Activated CD4-positive, CD25-positive, alpha-beta regulatory T cell (primary cell): ENCODE measurements at regions not wholly inside any gene's neighbourhood (a gene's known extent, or its start where the extent isn't known, plus 50 kb on each side); places are given as distances from the start of the nearest gene placed in this dataset.
A peak's percentile ranks its signal among the peaks of the same experiment; 100 is the strongest.
"Not testable (repeated sequence)": the region's sequence is repeated elsewhere in the genome, so short reads cannot be mapped to it uniquely, and the experiment has no call there.

Experiments
- DNase-seq, 4 experiments: peaks; one replicate each; lab custom pipeline; 2025; lab: John Stamatoyannopoulos, UW

DNA sequence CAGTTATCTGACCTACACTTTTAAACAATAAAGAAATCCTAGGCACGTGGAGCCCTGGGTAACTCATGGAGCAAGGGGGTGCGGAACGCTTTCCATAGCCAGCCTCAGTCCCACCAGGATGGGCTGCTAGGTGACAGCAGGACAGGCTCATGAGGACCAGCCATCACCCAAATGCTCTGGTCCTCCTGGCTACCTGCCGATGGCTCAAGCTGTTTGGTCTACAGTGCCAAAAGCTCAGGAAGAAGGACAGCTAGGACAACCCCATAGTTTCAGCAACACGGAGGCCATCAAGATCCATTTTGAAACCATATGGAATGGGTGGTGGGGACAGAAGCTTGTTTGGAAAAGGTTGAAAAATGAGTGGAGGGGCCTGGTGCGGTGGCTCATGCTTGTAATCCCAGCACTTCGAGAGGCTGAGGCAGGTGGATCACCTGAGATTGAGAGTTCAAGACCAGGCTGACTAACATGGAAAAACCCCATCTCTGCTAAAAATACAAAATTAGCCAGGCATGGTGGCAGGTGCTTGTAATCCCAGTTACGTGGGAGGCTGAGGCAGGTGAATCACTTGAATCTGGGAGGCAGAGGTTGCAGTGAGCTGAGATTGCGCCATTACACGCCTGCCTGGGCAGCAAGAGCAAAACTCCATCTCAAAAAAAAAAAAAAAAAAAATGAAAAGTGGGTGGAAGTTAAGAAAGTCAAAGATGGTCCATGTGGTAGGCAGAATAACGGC is 93.7 kb upstream of the ALDH3B2 start:
- DNase-seq, result not testable (repeated sequence)

DNA sequence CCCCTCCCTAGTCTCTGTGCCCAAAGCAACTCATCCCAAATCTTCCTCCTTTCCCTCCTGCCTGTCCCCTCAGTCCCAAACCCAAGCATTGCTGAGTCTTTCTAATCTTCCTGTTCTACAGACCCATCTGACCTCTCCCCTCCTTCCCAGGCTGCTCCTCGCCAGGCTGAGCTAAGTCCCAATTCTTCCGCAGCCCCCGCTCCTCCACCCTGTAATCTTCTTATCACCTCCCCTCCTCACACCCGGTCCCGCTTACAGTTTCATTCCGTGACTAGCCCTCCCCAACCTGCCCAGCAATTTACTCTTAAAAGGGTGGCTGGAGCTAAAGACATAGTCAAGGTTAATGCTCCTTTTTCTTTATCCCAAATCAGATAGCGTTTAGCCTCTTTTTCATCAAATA is 86.8 kb upstream of the ALDH3B2 start:
- not testable (repeated sequence) for DNase-seq

DNA sequence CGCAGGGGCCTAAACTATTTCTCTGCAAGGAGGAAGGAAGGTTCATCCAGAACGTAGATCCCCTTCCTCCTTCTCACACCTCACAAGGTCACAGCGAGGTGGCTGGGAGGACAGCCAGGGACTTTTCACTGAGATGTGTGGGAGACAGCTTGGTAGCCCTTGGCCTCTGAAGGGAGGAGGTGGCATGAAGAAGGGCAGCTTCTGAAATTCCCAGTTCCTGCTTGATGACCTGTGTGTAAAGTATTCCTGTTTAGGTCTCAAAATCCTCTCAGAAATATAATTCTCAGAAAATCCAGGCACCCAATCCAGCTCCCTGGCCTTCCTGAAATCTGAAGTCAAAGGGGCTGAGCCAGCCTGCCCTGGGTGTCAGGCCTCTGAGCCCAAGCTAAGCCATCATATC is 84.9 kb upstream of the ALDH3B2 start:
- not testable (repeated sequence) for DNase-seq

DNA sequence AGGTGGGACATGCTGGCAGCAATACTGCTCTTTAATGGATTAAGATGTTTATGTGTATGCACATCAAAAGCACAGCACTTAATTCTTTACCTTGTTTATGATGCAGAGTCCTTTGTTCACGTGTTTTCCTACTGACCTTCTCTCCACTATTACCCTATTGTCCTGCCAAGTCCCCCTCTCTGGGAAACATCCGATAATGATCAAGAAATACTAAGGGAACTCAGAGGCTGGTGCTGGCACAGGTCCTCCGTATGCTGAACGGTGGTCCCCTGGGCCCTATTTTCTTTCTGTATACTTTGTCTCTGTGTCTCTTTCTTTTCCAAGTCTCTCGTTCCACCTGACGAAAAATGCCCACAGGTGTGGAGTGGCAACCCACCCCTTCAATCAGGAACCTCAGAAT is 84.0 kb upstream of the ALDH3B2 start:
- DNase-seq, result not testable (repeated sequence)

DNA sequence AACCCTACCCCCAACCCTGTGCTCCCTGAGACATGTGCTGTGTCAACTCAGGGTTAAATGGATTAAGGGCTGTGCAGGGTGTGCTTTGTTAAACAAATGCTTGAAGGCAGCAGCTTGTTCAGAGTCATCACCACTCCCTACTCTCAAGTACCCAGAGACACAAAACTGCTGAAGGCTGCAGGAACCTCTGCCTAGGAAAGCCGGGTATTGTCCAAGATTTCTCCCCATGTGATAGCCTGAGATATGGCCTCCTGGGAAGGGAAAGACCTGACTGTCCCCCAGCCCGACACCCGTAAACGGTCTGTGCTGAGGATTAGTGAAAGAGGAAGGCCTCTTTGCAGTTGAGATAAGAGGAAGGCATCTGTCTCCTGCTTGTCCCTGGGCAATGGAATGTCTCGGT is 83.6 kb upstream of the ALDH3B2 start:
- DNase-seq, result not testable (repeated sequence)

DNA sequence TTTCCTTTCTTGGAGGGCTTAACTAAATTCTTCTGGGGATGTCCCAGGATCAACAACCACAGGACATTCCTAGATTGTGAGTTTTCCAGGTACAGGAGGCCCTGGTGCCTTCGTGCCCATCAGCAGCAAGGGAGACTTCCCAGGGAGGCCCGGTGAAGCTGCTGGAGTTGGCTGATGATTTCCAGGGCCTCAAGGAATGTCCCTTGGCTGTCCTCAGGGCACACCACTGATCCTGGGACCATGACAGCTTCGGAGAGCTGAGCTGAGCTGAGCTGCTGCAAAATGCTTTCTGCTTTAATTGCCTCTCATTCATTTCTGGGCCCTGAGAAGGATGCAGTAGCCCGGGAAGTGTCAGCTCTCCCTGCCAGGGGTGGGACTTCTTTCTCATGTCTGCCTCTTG is 79.4 kb upstream of the ALDH3B2 start:
- not testable (repeated sequence) for DNase-seq

DNA sequence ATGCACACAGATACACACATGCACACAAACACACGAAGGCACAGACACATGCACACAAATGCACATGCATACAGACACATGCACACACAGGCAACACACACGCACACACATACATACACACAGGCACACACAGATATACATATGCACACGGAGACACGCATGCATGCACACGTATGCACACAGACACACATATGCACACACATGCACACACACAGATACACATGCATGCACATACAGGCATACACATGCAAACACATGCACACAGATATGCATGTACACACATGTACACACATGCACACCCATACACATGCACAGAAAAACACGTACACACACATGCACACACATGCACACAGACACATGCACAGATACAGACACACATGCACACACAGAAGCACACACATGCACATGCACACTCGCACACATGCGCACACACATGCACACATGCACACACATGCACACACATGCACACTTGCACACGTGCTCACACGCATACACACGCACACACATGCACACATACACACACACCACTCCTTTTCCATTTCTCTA is 70.8 kb upstream of the ALDH3B2 start:
- DNase-seq, result no peak

DNA sequence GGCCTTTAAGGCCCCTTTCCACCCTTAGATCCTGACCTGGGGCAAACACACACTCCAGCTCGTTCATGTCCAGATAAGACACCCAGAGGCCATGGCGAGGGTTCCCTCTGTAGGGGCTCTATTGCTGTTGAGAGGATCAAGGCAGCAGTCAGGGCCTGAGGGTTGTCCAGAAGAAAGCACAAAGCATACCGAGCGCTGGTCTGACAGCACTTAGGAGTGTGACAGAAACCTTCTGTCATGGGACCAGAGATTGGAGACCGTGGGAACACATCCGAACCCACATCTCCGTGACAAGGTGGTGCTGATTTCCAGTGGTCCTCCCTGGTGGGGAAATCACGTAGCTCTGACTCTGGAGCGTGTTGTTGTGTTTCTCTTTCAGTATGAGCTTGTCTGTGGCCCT is 69.8 kb upstream of the ALDH3B2 start:
- DNase-seq, result not testable (repeated sequence)

DNA sequence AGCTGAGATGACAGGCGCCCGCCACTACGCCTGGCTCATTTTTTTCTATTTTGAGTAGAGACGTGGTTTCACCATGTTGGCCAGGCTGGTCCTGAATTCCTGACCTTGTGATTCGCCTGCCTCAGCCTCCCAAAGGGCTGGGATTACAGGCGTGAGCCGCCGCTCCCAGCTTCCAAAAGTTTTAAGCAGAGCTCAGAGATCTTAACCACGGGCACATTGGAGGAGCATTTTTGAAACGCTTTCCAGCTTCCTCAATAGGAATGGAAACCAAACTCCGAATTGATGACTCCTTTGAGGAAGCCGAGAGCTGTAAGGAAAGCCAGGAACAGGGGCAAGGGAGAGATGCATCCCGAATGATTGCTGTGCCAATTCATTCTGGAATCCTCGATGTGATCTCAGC is 63.8 kb upstream of the ALDH3B2 start:
- not testable (repeated sequence) for DNase-seq

DNA sequence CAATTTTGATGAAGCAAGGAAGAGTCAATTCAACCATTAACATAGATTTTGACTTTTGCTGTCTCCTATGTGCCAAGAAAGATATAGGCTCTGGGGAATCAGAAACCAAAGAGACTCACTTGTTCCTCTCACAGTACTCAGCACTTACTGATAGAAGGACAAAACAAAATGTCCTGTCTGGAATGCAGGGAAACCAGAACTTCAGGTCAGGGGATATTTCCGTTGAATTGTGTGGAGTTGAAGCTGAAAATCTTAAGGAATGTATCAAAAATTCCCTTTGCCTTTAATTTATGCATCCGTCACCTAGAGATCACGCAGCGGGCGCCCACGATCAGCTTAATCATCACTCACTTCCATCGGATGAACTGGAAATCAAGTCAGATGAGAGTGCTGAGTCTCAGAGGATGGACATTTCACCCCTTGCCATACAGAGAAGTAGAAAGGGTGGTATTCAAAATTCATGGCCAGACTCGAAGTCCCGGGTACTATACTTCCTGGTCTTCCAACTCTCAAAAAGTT is 63.2 kb upstream of the ALDH3B2 start:
- DNase-seq, result not testable (repeated sequence)

DNA sequence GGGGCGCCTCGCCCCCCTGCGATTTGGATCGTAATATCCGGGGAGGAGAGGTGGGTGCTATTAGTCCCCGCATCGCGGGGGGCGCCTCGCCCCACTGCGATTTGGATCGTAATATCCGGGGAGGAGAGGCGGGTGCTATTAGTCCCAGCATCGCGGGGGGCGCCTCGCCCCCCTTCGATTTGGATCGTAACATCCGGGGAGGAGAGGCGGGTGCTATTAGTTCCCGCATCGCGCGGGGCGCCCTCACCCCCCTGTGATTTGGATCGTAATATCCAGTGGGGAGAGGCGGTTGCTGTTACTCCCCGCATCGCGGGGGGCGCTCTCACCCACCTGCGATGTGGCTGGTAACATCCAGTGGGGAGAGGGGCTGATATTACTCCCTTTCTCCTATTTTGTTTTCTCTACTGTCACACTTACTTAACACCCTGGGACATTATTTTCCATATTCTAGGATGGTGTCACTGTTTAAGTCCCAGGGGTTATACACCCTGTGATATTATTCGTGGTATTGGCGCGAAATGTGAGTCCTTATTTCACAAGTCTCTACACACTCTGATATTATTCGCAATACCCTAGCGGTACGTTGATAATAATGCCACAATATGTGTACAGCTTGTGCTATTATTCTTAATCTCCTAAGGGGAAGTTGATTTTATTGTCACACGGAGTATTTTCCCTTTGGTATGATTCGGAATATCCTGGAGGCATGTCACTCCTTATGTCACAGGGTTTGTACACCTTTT is 57.8 kb upstream of the ALDH3B2 start:
- DNase-seq, result peak in 3 of 4 experiments; percentile 17 to 35 (median 28)

DNA sequence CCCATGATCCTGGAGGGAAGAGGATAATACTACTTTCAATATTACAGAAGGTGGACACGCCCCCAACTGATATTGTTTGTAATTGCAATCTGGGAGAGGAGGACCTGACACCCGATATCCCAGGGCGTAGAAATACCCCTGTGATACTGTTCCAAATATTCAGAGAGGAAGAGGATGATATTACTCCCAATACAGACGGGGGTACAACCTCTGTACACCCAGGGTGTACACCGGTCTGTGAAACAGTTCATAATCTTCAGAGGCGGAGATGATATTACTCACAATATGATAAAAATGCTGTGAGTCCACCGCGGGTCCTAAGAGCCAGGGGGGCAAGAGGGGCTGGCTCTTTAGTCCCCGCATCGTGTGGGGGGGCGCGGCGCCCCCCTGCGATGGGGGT is 57.2 kb upstream of the ALDH3B2 start:
- no peak for DNase-seq

DNA sequence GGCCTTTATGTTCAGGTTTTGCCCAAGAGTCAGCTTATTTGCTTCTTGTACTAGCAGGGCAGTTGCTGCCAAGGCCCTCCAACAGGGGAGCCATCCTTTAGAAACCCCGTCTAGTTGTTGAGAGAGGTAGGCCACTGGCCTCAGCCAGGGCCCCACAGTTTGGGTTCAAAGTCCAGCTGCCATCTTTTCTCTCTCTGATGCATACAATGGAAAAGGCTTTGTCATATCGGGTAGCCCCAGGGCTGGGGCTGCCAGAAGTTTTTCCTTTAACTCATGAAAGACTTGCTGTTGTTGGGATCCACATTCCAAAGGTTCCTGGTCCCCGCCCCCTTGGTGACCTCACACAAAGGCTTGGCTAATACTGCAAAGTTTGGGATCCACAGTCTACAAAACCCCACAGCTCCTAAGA is 53.7 kb upstream of the ALDH3B2 start:
- not testable (repeated sequence) for DNase-seq

DNA sequence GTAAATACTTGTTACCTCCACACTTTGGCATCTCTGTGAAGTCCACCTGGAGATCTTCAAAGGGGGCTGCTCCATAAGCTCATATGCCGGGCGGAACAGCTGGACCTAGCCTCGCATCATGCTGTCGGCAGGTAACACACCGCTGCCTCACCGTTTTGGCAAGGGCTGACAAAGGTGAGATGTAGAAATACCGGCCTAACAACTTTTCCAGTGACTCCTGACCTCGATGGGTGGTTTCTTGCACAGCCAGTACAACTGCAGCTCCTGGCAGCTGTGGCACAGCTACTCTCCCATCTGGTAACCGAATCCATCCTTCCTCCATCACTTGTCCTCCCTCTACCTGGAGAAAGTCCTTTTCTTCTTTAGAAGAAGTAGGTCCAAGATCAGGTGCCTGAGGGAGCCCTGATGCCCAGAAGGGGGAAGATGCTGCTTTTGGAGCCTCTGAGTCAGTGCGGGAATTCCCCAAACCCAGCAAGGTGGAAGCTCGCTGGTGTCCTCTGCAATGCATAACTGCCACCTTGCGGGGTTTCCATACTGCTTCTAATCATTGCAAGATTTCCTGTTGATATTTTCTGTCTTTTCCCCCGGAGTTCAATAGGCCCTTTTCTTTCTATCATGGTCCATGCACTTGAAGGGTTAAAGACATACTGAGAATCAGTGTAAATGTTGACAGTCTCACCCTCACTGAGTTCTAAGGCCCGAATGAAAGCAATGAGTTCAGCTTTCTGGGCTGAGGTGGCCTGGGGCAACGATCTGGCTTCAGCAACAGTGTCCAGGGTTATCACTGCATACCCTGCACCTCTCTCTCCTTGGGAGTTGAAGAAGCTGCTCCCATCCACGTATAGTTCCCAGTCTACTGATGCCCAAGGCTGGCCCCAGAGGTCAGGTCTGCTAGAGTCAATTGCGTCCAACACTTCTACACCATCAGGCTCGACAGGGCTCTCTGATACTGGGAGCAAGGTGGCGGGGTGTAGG is 52.9 kb upstream of the ALDH3B2 start:
- DNase-seq, result peak in 1 of 4 experiments; percentile 5
